BE2C (cell line): ENCODE measurements at regions not wholly inside any gene's neighbourhood (a gene's known extent, or its start where the extent isn't known, plus 50 kb on each side); places are given as distances from the start of the nearest gene placed in this dataset.

ENCODE experiments used
- DNase-seq: peaks from one replicate; pipeline ENCODE4 v3.0.0-alpha.2; 2020
- H3K27me3 ChIP-seq: fragments of 250-450 bp; sonication (Bioruptor Pico); 2 replicates; pipeline ENCODE4 v1.5.1; 2020; ENCODE audit warnings: mild to moderate bottlenecking
- H3K36me3 ChIP-seq: fragments of 250-450 bp; sonication (Bioruptor Pico); 2 replicates; pipeline ENCODE4 v1.5.1; 2020; ENCODE audit warnings: mild to moderate bottlenecking
- H3K4me1 ChIP-seq: fragments of 250-450 bp; sonication (Bioruptor Pico); 2 replicates; pipeline ENCODE4 v1.5.1; 2020
- H3K4me3 ChIP-seq: 2 replicates; pipeline ENCODE4 v1.5.1; 2011; ENCODE audit warnings: low read depth, low read length
- H3K9me3 ChIP-seq: fragments of 250-450 bp; sonication (Bioruptor Pico); 2 replicates; pipeline ENCODE4 v1.5.1; 2020
- TF ChIP-seq, protein P1 (sequence below): IDR thresholded peaks from 2 replicates; pipeline ENCODE4 v1.5.1; 2012; ENCODE audit warnings: mild to moderate bottlenecking, low read depth, low read length

DNA sequence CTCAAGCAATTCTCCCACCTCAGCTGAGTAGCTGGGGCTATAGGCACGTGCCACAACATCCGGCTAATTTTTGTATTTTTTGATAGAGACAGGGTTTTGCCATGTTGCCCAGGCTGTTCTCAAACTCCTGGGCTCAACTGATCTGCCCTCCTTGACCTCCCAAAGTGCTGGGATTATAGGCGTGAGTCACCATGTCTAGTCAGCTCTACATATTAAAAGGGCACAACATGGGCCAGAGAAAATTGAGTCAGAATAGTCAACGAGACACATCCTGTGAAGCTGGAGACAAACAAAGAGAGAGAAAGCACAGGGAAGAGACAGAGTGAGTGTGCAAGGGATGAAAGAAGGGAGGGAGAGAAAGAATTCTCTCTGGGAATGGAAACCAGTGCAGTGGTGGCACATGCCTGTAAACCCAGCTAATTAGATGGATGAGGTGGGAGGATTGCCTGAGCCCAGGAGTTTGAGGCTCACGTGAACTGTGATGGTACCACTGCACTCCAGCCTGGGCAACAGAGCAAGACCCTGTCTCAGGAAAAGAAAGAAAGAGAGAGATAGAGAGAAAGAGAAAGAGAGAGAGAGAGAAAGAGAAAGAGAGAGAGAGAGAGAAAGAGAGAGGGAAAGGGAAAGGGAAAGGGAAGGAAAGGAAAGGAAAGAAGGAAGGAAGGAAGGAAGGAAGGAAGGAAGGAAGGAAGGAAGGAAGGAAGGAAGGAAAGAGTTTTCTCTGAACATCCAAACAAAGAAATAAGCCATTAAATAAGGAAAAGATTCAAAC lies 107.2 kb upstream of the SLC25A36 start:
- DNase-seq = no peak
- Histone ChIP-seq H3K9me3 (no peaks in the 10 kb centered on the region), H3K36me3 (no peaks in the 10 kb centered on the region), H3K4me1 (no peaks in the 10 kb centered on the region), H3K27me3 (peaks cover 58% of the 10 kb centered on the region), H3K4me3 (no peak overlapping the region)
- TF ChIP-seq, protein P1, sequence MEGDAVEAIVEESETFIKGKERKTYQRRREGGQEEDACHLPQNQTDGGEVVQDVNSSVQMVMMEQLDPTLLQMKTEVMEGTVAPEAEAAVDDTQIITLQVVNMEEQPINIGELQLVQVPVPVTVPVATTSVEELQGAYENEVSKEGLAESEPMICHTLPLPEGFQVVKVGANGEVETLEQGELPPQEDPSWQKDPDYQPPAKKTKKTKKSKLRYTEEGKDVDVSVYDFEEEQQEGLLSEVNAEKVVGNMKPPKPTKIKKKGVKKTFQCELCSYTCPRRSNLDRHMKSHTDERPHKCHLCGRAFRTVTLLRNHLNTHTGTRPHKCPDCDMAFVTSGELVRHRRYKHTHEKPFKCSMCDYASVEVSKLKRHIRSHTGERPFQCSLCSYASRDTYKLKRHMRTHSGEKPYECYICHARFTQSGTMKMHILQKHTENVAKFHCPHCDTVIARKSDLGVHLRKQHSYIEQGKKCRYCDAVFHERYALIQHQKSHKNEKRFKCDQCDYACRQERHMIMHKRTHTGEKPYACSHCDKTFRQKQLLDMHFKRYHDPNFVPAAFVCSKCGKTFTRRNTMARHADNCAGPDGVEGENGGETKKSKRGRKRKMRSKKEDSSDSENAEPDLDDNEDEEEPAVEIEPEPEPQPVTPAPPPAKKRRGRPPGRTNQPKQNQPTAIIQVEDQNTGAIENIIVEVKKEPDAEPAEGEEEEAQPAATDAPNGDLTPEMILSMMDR = no peak

DNA sequence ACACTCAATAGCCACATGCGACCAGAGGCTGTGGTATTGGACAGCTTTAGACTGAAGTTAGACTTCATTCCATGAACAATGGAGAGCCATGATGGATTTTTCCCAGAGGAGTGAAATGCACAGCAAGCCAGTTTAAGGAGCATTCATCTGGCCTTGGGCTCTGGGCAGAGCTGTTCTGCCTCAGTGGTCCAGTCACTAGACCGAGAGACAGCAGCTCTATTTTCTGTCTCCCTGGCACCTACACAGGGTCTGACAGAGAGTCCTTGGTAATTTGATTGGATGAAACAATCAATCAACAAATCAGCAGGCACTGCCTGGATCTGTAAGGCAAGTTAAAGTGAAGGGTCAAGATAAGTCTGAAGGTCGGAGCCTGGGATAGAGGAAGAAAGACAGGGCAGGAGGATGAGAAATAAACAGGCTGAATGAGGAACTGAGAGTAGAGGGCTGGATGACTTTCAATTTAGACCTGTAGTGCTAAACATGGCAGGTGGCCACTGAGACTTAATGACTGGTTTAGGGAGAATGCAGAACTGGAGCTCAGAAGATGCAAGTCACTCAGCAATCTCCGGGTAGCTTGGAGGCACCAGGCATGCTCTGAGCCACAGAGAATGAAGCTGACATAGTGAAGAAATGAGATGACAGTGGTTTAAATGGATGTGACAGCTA lies 98.5 kb upstream of the SLC25A36 start:
- no peaks in the 10 kb centered on the region for H3K36me3 ChIP-seq
- H3K9me3 ChIP-seq = no peaks in the 10 kb centered on the region
- H3K27me3 ChIP-seq = peaks cover 8% of the 10 kb centered on the region; the same call in 1 of the 2 replicates
- H3K4me1 ChIP-seq = no peaks in the 10 kb centered on the region
- H3K4me3 ChIP-seq = no peak overlapping the region
- TF ChIP-seq, protein P1 = no peak
- no peak for DNase-seq

DNA sequence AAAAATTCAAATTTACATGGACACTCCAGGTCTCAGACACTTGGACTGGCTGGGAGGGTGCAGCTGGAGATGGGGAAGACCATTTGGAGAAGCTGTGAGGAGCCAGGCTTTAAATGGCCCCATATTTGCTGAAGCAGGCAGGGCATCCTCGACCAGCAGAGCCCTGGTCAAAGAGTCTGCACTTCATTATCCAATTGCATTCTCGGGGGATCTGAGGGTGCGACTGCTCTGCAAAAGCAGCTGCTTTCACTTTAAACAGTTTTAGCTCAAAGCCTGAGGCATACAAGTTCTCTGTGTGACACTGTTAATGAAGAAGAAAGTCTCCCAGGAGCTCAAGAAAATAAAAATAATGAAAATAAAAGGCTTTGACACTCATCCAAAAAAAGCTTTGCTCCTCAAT lies 98.0 kb upstream of the SLC25A36 start:
- H3K9me3 ChIP-seq = no peaks in the 10 kb centered on the region
- no peaks in the 10 kb centered on the region for H3K4me1 ChIP-seq
- no peak for DNase-seq
- H3K27me3 ChIP-seq = peaks cover 11% of the 10 kb centered on the region; the same call in 1 of the 2 replicates
- no peaks in the 10 kb centered on the region for H3K36me3 ChIP-seq
- H3K4me3 ChIP-seq = no peak overlapping the region
- TF ChIP-seq, protein P1 = no peak

DNA sequence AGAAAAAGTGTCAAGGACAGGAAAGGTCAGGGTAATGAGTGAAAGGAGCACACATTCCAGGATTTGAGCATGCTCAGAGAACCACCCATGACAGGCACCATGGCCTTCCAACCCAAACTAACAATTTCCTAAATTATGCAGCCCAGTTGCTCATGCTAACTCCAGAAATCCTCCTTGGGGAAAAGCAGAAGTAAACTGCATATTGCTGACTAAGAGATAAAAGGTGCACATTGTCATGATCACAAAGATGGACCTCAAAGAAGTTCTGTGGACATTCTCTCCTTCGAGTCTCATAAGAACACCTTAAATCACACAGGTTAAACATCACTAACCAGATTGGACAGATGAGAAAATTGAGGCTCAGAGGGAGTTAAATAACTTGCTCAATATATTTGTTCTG lies 97.6 kb upstream of the SLC25A36 start:
- Histone ChIP-seq H3K9me3 (no peaks in the 10 kb centered on the region), H3K4me1 (no peaks in the 10 kb centered on the region), H3K27me3 (0 out of 2 replicates have a peak, but pooled peaks cover 9% of the 10 kb centered on the region), H3K4me3 (no peak overlapping the region), H3K36me3 (no peaks in the 10 kb centered on the region)
- no peak for DNase-seq
- TF ChIP-seq, protein P1 = no peak

DNA sequence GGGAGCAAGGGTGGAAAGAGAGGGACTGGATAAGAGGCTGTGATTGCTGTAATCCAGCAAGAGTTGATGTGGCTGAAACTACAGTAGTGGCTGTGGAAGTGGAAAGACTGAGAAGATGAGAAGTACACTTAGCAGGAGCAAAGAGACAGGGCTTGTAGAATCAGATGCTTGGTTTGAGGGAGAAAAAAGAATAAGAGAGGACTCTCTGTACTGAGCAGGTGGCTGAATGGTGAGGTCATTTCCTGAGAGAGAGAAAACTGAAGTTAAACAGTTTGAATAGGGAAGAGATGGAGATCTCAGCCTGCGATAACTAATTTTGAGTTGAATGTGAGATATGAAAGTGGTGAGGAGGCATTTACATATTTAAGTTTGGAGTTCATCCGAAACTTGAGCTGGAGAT lies 95.8 kb upstream of the SLC25A36 start:
- Histone ChIP-seq H3K4me3 (no peak overlapping the region), H3K9me3 (no peaks in the 10 kb centered on the region), H3K27me3 (0 out of 2 replicates have a peak, but pooled peaks cover 9% of the 10 kb centered on the region), H3K4me1 (no peaks in the 10 kb centered on the region), H3K36me3 (no peaks in the 10 kb centered on the region)
- DNase-seq = no peak
- TF ChIP-seq, protein P1 = no peak

DNA sequence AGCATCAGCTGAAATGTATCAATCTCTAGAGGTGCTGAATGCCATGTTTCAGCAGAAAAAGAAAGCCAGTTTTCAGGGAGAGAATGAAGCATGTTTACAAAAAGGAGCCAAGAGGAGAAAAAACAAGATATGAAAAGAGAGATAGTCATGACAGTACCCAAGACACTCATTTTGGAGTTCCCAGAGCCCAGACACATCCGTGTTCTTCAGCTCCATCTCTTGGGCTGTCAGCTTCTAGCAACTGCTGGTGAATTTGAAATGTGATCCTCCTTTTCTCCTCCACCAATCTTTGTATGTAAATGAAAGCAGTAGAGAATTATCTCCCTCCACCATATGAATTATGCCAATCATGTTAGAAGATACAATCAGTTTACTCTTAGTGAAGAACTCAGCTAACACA lies 93.0 kb upstream of the SLC25A36 start:
- no peaks in the 10 kb centered on the region for H3K9me3 ChIP-seq
- TF ChIP-seq, protein P1 = no peak
- no peak overlapping the region for H3K4me3 ChIP-seq
- H3K36me3 ChIP-seq = no peaks in the 10 kb centered on the region
- 0 out of 2 replicates have a peak, but pooled peaks cover 3% of the 10 kb centered on the region for H3K27me3 ChIP-seq
- no peaks in the 10 kb centered on the region for H3K4me1 ChIP-seq
- DNase-seq = no peak
